SH-SY5Y (cell line): ENCODE measurements at regions not wholly inside any gene's neighbourhood (a gene's known extent, or its start where the extent isn't known, plus 50 kb on each side); places are given as distances from the start of the nearest gene placed in this dataset.

Experiments used
- GATA2 ChIP-seq: IDR thresholded peaks from 2 replicates; pipeline ENCODE4 v1.6.1; 2011; ENCODE audit warnings: mild to moderate bottlenecking, low read depth, low read length
- GATA3 ChIP-seq: IDR thresholded peaks from 2 replicates; pipeline ENCODE4 v1.6.1; 2011; ENCODE audit warnings: low read depth, mild to moderate bottlenecking, low read length, moderate library complexity

- no peak for TF ChIP-seq GATA2
- TF ChIP-seq GATA3, result no peak
Observed at GRCh38 chrX:25285598-25285997, 269.8 kb upstream of the ARX start.

GRCh38 chrX:25279510-25279909 lies 263.7 kb upstream of the ARX start:
- TF ChIP-seq GATA3 (no peak), GATA2 (no peak)

- no peak for TF ChIP-seq GATA3
- TF ChIP-seq GATA2, result no peak
Observed at GRCh38 chrX:25278341-25278740, 262.6 kb upstream of the ARX start.

GRCh38 chrX:25277574-25277973 lies 261.8 kb upstream of the ARX start:
- TF ChIP-seq GATA2 (no peak), GATA3 (no peak)

GRCh38 chrX:25275159-25275558 lies 259.4 kb upstream of the ARX start:
- no peak for TF ChIP-seq GATA3
- no peak for TF ChIP-seq GATA2

- TF ChIP-seq GATA2 (no peak), GATA3 (no peak)
Observed at GRCh38 chrX:25241461-25241860, 225.7 kb upstream of the ARX start.

GRCh38 chrX:25226151-25226550 lies 210.4 kb upstream of the ARX start:
- TF ChIP-seq GATA3 (no peak), GATA2 (no peak)

GRCh38 chrX:25219480-25219879 lies 203.7 kb upstream of the ARX start:
- TF ChIP-seq GATA3, result no peak
- TF ChIP-seq GATA2, result no peak

- TF ChIP-seq GATA3 (no peak), GATA2 (no peak)
Observed at GRCh38 chrX:25213611-25214010, 197.8 kb upstream of the ARX start.

- TF ChIP-seq GATA3, result no peak
- no peak for TF ChIP-seq GATA2
Observed at GRCh38 chrX:25207803-25208475, 192.2 kb upstream of the ARX start.

GRCh38 chrX:25206778-25207177 lies 191.0 kb upstream of the ARX start:
- TF ChIP-seq GATA2, result no peak
- TF ChIP-seq GATA3, result no peak

- TF ChIP-seq GATA3, result no peak
Observed at GRCh38 chrX:25204182-25204581, 188.4 kb upstream of the ARX start.

- no peak for TF ChIP-seq GATA2
- TF ChIP-seq GATA3, result no peak
Observed at GRCh38 chrX:25202827-25203226, 187.1 kb upstream of the ARX start.

- TF ChIP-seq GATA2 (no peak), GATA3 (no peak)
Observed at GRCh38 chrX:25198891-25199290, 183.1 kb upstream of the ARX start.

- TF ChIP-seq GATA3, result no peak
- TF ChIP-seq GATA2, result no peak
Observed at GRCh38 chrX:25198253-25198652, 182.5 kb upstream of the ARX start.

GRCh38 chrX:25196221-25196620 lies 180.5 kb upstream of the ARX start:
- TF ChIP-seq GATA3, result no peak
- TF ChIP-seq GATA2, result no peak
